Ovary (tissue), 7 donors: ENCODE measurements at regions not wholly inside any gene's neighbourhood (a gene's known extent, or its start where the extent isn't known, plus 50 kb on each side); places are given as distances from the start of the nearest gene placed in this dataset.

Experiments
- DNase-seq, 5 donors: peaks; one replicate each; pipeline ENCODE4 v3.0.0-alpha.2; 2019 to 2020
- H3K27ac ChIP-seq, 2 donors: fragments of 200-600 bp; one replicate each; pipeline versions ENCODE4 v1.5.1 to v1.8.0; 2019 to 2022
- H3K27me3 ChIP-seq: fragments of 200-600 bp; one replicate; pipeline ENCODE4 v1.8.0; 2022
- H3K36me3 ChIP-seq: fragments of 200-600 bp; sonication (generic); one replicate; pipeline ENCODE4 v1.5.1; 2019
- H3K4me1 ChIP-seq: one replicate; pipeline ENCODE4 v1.8.1; 2013; ENCODE audit warnings: mild to moderate bottlenecking, moderate library complexity; ENCODE audit not compliant: insufficient read depth
- H3K4me3 ChIP-seq: fragments of 200-600 bp; sonication (generic); one replicate; pipeline ENCODE4 v1.5.1; 2017
- H3K9me3 ChIP-seq, 2 donors: fragments of 200-600 bp in 1 of 2; sonication (generic) in 1 of 2; one replicate each; pipeline versions ENCODE4 v1.5.1 to v1.8.1; 2013 to 2019; ENCODE audit warnings: mild to moderate bottlenecking in 1 of 2, moderate library complexity in 1 of 2
- CTCF ChIP-seq, 3 donors: fragments of 450-650 bp in 2 of 3; fragments of 200-600 bp in 1 of 3; IDR thresholded peaks; one replicate each; pipeline versions ENCODE4 v1.5.1 to v1.8.0; 2016 to 2022; ENCODE audit warnings: antibody characterized with exemption in 3 of 3, mild to moderate bottlenecking in 1 of 3
- EP300 ChIP-seq: sonication (generic); formaldehyde crosslinking; IDR thresholded peaks from one replicate; pipeline ENCODE4 v1.6.1; 2017; ENCODE audit warnings: antibody characterized with exemption
- POLR2A ChIP-seq: fragments of 450-650 bp; IDR thresholded peaks from one replicate; pipeline ENCODE4 v1.6.1; 2017; ENCODE audit warnings: antibody characterized with exemption, mild to moderate bottlenecking, moderate library complexity
- WGBS, 3 donors: extraction: QIAGEN DNeasy Blood & Tissue Kit in 1 of 3; methylation state at CpG; one replicate each; pipeline versions ENCODE4 v1.1.5 to v1.1.7; 2013 to 2017; 5-methylcytosine and 5-hydroxymethylcytosine counted together
- intact Hi-C, 4 donors: fragments of 100-400 bp; cut with DNase I; formaldehyde crosslinking; loops; one replicate each; pipeline versions ENCODE4 v1.11.0 to v1.15.1; 2022 to 2023
- donor health status: DM: no; HTN: no; CAD: no; lungs with moderate emphysema.
- donor health status: DM: no; HTN: no; CAD: no.
- donor health status: Bipolar disorder and iron deficiency.
- donor health status: DM: no; HTN: no; CAD: no.
- donor health status: DM: yes; HTN: yes; CAD: no.

DNA sequence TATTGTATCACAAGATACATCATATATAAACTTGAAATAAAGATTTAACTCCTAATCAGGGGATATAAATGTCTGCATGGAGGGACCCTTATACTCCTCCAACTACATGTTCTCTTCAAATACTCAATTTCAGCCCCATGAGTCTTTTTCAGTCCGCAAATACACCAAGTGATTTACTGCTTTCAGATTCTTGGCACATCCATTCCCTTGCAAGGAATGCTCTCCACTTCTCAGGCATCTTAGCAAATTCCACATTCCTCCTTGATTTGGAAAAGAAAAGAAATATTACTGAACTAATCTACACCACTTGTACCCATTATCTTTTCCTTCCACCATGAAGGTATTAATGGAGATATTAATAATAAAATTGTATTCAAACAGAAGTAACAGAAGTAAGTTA, 999.4 kb upstream of the GJE1 start:
- Histone ChIP-seq H3K27ac (no peak overlapping the region), H3K27me3 (no peaks in the 10 kb centered on the region), H3K4me3 (no peak overlapping the region), H3K36me3 (no peaks in the 10 kb centered on the region), H3K9me3 (no peaks in the 10 kb centered on the region), H3K4me1 (no peaks in the 10 kb centered on the region)
- no peak for TF ChIP-seq POLR2A
- TF ChIP-seq CTCF (IDR thresholded peaks at IDR 0.05), result no peak
- TF ChIP-seq EP300, result no peak
- no peak for DNase-seq
- WGBS, 3 donors, result 42 to 76% (median 45%) methylated on average over 1 of the region's 1 CpG
- intact Hi-C loops, result no loop called here

DNA sequence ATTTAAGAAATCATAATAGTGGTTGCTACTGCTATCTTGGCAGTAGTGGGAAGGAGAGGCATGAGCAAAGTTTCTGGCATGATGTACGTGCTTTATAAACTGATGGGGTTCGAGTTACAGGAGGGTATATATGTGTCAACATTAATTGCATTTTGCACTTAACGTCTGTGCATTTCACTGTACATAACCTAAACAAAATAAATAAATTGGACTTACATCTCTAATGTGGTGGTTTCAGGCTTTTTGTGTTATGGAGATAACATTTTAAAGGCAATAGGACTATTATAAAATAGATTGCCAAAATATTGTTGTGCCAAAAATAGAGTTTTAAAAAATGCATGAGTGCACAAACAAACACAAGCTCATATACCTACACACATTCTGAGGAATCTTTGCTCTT, 1001.1 kb upstream of the GJE1 start:
- Histone ChIP-seq H3K4me3 (no peak overlapping the region), H3K27me3 (no peaks in the 10 kb centered on the region), H3K27ac (no peak overlapping the region), H3K4me1 (no peaks in the 10 kb centered on the region), H3K9me3 (no peaks in the 10 kb centered on the region), H3K36me3 (no peaks in the 10 kb centered on the region)
- no peak for DNase-seq
- 57 to 64% (median 63%) methylated on average over 3 of the region's 3 CpGs for WGBS, 3 donors
- intact Hi-C loops, result no loop called here
- TF ChIP-seq POLR2A (no peak), CTCF (IDR thresholded peaks at IDR 0.05) (no peak), EP300 (no peak)

DNA sequence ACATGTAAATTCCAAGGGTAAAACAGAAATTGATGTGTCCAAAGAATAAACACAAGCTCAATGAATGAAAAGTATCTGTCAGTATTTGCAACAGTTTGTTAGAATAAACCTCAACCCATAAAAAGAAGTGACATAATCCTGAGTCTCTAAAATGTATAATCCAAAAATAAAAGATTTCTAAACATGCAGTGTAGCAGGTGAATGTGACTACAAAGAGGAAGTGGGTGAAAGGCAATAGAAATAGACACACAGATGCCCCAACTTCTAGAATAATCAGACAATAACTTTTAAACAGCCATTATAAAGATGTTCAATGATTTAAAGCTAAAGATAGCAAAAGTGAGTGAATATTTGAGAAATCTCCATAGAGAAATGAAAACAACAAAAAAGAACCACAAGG, 1009.2 kb upstream of the GJE1 start:
- H3K4me3 ChIP-seq, result no peak overlapping the region

DNA sequence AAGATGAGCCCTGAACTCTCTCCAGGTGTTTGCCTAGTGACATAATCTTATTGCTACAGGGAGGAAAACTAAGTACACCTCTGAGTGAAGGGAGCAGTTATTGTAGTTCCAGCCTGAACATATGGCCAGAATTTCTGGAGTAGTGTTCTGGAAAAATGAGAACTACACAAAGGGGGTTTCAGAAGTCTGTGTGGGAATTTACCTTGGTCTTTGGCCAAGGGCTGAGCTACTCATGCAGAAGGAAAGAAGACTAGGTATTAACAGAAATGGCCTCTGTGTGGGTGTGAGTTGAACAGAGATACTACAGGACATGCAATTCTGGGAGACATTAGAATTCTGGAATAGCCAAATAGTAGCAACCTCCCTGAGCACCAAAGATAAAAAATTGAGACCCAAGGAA, 1009.7 kb upstream of the GJE1 start:
- H3K36me3 ChIP-seq, result no peaks in the 10 kb centered on the region
- no peak for DNase-seq
- H3K4me3 ChIP-seq, result no peak overlapping the region
- no peaks in the 10 kb centered on the region for H3K27me3 ChIP-seq
- H3K9me3 ChIP-seq, result no peaks in the 10 kb centered on the region
- intact Hi-C loops, result no loop called here
- no peak overlapping the region for H3K27ac ChIP-seq
- TF ChIP-seq POLR2A (no peak), CTCF (IDR thresholded peaks at IDR 0.05) (no peak), EP300 (no peak)
- H3K4me1 ChIP-seq, result no peaks in the 10 kb centered on the region

More for the DNA sequence above, 1009.2 kb upstream of the GJE1 start:
- no peak for DNase-seq
- no peak for TF ChIP-seq CTCF (IDR thresholded peaks at IDR 0.05)
- Histone ChIP-seq H3K4me1 (no peaks in the 10 kb centered on the region), H3K9me3 (no peaks in the 10 kb centered on the region), H3K27me3 (no peaks in the 10 kb centered on the region), H3K36me3 (no peaks in the 10 kb centered on the region), H3K27ac (no peak overlapping the region)
- intact Hi-C loops, result no loop called here

GRCh38 chr6:141118991-141119390, 1013.7 kb upstream of the GJE1 start:
- no peak for DNase-seq
- WGBS, 3 donors, result 40 to 75% (median 67%) methylated on average over 2 of the region's 2 CpGs
- no peaks in the 10 kb centered on the region for H3K36me3 ChIP-seq
- H3K9me3 ChIP-seq, result no peaks in the 10 kb centered on the region
- no peak overlapping the region for H3K4me3 ChIP-seq
- TF ChIP-seq EP300 (no peak), POLR2A (no peak), CTCF (IDR thresholded peaks at IDR 0.05) (no peak)
- H3K27ac ChIP-seq, result no peak overlapping the region
- no peaks in the 10 kb centered on the region for H3K27me3 ChIP-seq
- intact Hi-C loops, result no loop called here
- no peaks in the 10 kb centered on the region for H3K4me1 ChIP-seq
